ENCODE measurements at regions not wholly inside any gene's neighbourhood (a gene's known extent, or its start where the extent isn't known, plus 50 kb on each side); places are given as distances from the start of the nearest gene placed in this dataset.

DNA sequence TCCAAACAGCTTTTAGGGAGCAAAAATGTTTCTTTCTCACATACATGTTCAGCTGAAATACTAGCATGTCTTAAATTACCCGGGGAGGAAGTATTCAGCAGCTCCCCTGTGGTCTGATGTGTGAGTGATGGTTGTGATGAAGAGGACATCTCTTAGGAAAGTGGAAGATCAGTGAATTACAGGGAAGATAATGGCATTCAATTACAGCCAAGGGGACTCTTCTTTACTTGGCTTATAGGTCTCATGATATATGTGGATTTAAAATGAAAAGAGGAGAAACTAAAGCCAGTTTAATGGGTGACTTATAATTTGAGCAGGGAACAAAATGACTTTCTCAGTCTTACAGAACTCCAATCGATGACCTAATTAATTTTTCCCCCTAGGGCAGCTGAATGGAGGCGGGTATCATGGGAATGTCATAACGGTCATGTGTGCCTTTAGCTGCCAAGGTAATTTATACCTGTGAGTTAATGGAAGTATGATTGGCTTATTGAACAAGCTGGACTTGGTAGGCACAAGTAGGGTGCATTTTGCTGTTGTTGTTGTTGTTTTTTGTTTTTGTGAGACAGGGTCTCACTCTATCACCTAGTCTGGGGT is 198.8 kb downstream of the HIPK3 start:
- Histone ChIP-seq H3K4me1 (no peaks in the 10 kb centered on the region), H3K27me3 (no peaks in the 10 kb centered on the region), H3K36me3 (no peaks in the 10 kb centered on the region), H3K9me3 (no peaks in the 10 kb centered on the region), H3K4me3 (no peak overlapping the region), H3K27ac (no peak overlapping the region)
- no peak for DNase-seq (ENCODE audit: low spot score in 2 of 2)
- no peak for TF ChIP-seq CTCF (IDR thresholded peaks at IDR 0.05)
- intact Hi-C loops (cut with DNase I): no loop called here

DNA sequence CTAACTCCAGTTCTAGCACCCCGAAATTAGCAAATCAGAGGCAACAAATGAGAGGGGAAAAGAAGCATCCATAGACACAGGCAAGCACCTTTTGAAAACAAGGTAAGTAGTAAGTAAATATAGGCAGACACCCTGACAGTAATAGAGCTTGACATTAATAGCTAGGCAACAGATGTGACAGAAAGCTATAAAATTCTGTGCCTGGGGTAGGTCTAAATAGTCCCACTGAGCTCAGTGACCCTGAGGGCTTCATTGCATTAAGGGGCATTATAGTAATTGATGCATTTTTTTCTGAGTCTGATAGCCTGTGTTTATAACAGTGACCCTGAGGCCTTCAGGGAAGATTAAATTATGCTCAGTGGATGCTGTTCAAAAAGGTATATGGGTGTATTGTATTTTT is 197.1 kb downstream of the HIPK3 start:
- intact Hi-C loops (cut with DNase I): no loop called here
- H3K27ac ChIP-seq: no peak overlapping the region
- DNase-seq (ENCODE audit: low spot score in 2 of 2): no peak
- no peaks in the 10 kb centered on the region for H3K9me3 ChIP-seq
- no peaks in the 10 kb centered on the region for H3K27me3 ChIP-seq
- H3K36me3 ChIP-seq: no peaks in the 10 kb centered on the region
- TF ChIP-seq CTCF (IDR thresholded peaks at IDR 0.05): no peak
- H3K4me3 ChIP-seq: no peak overlapping the region
- H3K4me1 ChIP-seq: no peaks in the 10 kb centered on the region

- H3K4me3 ChIP-seq: no peak overlapping the region
- H3K36me3 ChIP-seq: no peaks in the 10 kb centered on the region
- no peak for TF ChIP-seq CTCF (IDR thresholded peaks at IDR 0.05)
- H3K4me1 ChIP-seq: no peaks in the 10 kb centered on the region
- intact Hi-C loops (cut with DNase I): no loop called here
- no peaks in the 10 kb centered on the region for H3K9me3 ChIP-seq
- H3K27me3 ChIP-seq: no peaks in the 10 kb centered on the region
- DNase-seq (ENCODE audit: low spot score in 2 of 2): no peak
- H3K27ac ChIP-seq: no peak overlapping the region
These were observed 195.8 kb downstream of the HIPK3 start for GRCh38 chr11:33452836-33453624.

DNA sequence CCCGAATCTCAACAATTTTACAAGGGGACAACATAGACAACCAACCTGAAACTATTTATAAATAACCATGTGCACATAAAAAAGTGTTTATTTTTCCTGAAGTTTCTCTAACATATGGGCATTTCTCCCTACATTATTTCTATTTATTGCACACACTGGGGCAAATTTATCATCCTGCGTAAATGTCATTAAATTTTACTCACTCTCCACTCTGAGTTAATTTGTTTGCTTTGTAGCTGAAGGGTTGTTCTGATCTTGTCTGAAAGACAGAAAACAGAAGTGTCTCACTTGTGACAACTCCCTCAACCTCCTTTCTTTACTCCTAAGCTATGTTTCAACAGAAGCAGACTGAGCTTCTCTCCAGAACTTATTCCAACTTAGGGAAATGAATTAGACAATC is 194.2 kb downstream of the HIPK3 start:
- no peak for DNase-seq (ENCODE audit: low spot score in 2 of 2)
- Histone ChIP-seq H3K36me3 (no peaks in the 10 kb centered on the region), H3K9me3 (no peaks in the 10 kb centered on the region), H3K4me1 (no peaks in the 10 kb centered on the region), H3K27me3 (no peaks in the 10 kb centered on the region), H3K27ac (no peak overlapping the region), H3K4me3 (no peak overlapping the region)
- intact Hi-C loops (cut with DNase I): no loop called here
- TF ChIP-seq CTCF (IDR thresholded peaks at IDR 0.05): no peak

- DNase-seq (ENCODE audit: low spot score in 2 of 2): no peak
- intact Hi-C loops (cut with DNase I): no loop called here
- H3K4me1 ChIP-seq: peaks cover 0 to 3% of the 10 kb centered on the region in 2 donors
- TF ChIP-seq CTCF (IDR thresholded peaks at IDR 0.05): no peak
- H3K4me3 ChIP-seq: no peak overlapping the region
- no peaks in the 10 kb centered on the region for H3K27me3 ChIP-seq
- no peaks in the 10 kb centered on the region for H3K36me3 ChIP-seq
- H3K27ac ChIP-seq: no peak overlapping the region
- no peaks in the 10 kb centered on the region for H3K9me3 ChIP-seq
These were observed 192.6 kb downstream of the HIPK3 start for GRCh38 chr11:33449798-33450197.

Measured in ascending aorta (tissue), 2 donors.